WTC11 (cell line): ENCODE measurements at regions not wholly inside any gene's neighbourhood (a gene's known extent, or its start where the extent isn't known, plus 50 kb on each side); places are given as distances from the start of the nearest gene placed in this dataset.

Source experiments
- CTCF ChIP-seq: fragments of 200-600 bp; IDR thresholded peaks from 2 replicates; pipeline ENCODE4 v1.8.0; 2022; ENCODE audit warnings: antibody characterized with exemption
- ESRRA ChIP-seq: sonication (generic); formaldehyde crosslinking; IDR thresholded peaks from 2 replicates; pipeline ENCODE4 v1.8.1; 2022; ENCODE audit warnings: mild to moderate bottlenecking, missing genetic modification reagents, borderline replicate concordance
- FOXJ3 ChIP-seq: sonication (generic); formaldehyde crosslinking; IDR thresholded peaks from 2 replicates; pipeline ENCODE4 v1.9.0; 2021; ENCODE audit warnings: missing genetic modification reagents, mild to moderate bottlenecking, borderline replicate concordance
- PREB ChIP-seq: sonication (generic); formaldehyde crosslinking; IDR thresholded peaks from 2 replicates; pipeline ENCODE4 v1.8.1; 2022; ENCODE audit warnings: mild to moderate bottlenecking, missing genetic modification reagents, moderate library complexity, borderline replicate concordance
- TCF7 ChIP-seq: sonication (generic); formaldehyde crosslinking; IDR thresholded peaks from 2 replicates; pipeline ENCODE4 v1.8.0; 2022; ENCODE audit warnings: mild to moderate bottlenecking, low read depth, missing genetic modification reagents, moderate library complexity
- USF2 ChIP-seq: sonication (generic); formaldehyde crosslinking; IDR thresholded peaks from 2 replicates; pipeline ENCODE4 v1.8.1; 2023; ENCODE audit warnings: mild to moderate bottlenecking, missing genetic modification reagents, moderate library complexity
- TF ChIP-seq, protein P1 (sequence below): fragments of 250-450 bp; sonication (Bioruptor Pico); IDR thresholded peaks from 2 replicates; pipeline ENCODE4 v1.9.0; 2021; ENCODE audit warnings: mild to moderate bottlenecking

DNA sequence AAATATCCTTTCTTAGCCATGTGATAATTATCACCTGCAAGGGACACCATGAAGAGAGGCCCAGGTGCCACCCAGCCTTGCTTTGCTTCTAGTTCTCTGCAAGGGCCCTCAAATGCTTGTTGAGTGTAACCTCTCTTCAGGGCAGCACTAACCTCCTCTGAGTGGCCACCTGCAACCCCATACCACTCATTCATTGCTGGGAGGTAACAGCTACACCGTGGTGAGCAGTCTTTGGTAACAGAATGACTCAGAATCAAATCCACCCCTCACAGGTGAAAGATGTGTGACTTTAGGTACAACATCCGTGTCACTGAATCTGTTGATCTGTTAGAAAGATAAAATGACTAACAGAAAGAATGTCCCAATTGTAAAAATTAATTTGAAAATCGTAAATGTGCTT, 365.1 kb upstream of the TRPC7 start:
- no peak for TF ChIP-seq CTCF
- no peak for TF ChIP-seq TCF7
- no peak for TF ChIP-seq ESRRA
- no peak for TF ChIP-seq USF2 (CRISPR knock-in tag)
- TF ChIP-seq, protein P1, sequence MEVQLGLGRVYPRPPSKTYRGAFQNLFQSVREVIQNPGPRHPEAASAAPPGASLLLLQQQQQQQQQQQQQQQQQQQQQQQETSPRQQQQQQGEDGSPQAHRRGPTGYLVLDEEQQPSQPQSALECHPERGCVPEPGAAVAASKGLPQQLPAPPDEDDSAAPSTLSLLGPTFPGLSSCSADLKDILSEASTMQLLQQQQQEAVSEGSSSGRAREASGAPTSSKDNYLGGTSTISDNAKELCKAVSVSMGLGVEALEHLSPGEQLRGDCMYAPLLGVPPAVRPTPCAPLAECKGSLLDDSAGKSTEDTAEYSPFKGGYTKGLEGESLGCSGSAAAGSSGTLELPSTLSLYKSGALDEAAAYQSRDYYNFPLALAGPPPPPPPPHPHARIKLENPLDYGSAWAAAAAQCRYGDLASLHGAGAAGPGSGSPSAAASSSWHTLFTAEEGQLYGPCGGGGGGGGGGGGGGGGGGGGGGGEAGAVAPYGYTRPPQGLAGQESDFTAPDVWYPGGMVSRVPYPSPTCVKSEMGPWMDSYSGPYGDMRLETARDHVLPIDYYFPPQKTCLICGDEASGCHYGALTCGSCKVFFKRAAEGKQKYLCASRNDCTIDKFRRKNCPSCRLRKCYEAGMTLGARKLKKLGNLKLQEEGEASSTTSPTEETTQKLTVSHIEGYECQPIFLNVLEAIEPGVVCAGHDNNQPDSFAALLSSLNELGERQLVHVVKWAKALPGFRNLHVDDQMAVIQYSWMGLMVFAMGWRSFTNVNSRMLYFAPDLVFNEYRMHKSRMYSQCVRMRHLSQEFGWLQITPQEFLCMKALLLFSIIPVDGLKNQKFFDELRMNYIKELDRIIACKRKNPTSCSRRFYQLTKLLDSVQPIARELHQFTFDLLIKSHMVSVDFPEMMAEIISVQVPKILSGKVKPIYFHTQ (CRISPR knock-in tag) = no peak
- no peak for TF ChIP-seq PREB (CRISPR knock-in tag)
- TF ChIP-seq FOXJ3 (CRISPR knock-in tag) = no peak
